NB4 (cell line): ENCODE measurements at regions not wholly inside any gene's neighbourhood (a gene's known extent, or its start where the extent isn't known, plus 50 kb on each side); places are given as distances from the start of the nearest gene placed in this dataset.

Source experiments
- DNase-seq: peaks from one replicate; pipeline ENCODE4 v3.0.0; 2010; ENCODE audit warnings: low read depth
- H3K4me3 ChIP-seq: one replicate; pipeline ENCODE4 v1.5.1; 2011; ENCODE audit warnings: mild to moderate bottlenecking, low read depth, low read length, moderate library complexity
- CTCF ChIP-seq: IDR thresholded peaks from one replicate; pipeline ENCODE4 v1.5.1; 2012; ENCODE audit warnings: low read depth, low read length
- MAX ChIP-seq: IDR thresholded peaks from 2 replicates; pipeline ENCODE4 v1.6.1; 2011; ENCODE audit warnings: low read depth, low read length
- MYC ChIP-seq: IDR thresholded peaks from 2 replicates; pipeline ENCODE4 v1.6.1; 2011; ENCODE audit warnings: low read depth, low read length
- POLR2A ChIP-seq: IDR thresholded peaks from 2 replicates; pipeline ENCODE4 v1.6.1; 2011; ENCODE audit warnings: mild to moderate bottlenecking; ENCODE audit not compliant: insufficient read length; ENCODE audit errors: extremely low read depth

- no peak overlapping the region for H3K4me3 ChIP-seq
- no peak for DNase-seq
- no peak for TF ChIP-seq MYC
- TF ChIP-seq CTCF = no peak
- TF ChIP-seq POLR2A = no peak
- TF ChIP-seq MAX = no peak
Observed at GRCh38 chr1:73639494-73639893, 558.5 kb downstream of the LRRIQ3 start.

- no peak for DNase-seq
- no peak for TF ChIP-seq POLR2A
- TF ChIP-seq CTCF = no peak
- no peak for TF ChIP-seq MAX
- TF ChIP-seq MYC = no peak
- no peak overlapping the region for H3K4me3 ChIP-seq
Observed at GRCh38 chr1:73637264-73637663, 560.7 kb downstream of the LRRIQ3 start.

GRCh38 chr1:73635021-73635420 is 563.0 kb downstream of the LRRIQ3 start:
- no peak for DNase-seq
- TF ChIP-seq POLR2A = no peak
- TF ChIP-seq MAX = no peak
- TF ChIP-seq CTCF = no peak
- no peak for TF ChIP-seq MYC
- no peak overlapping the region for H3K4me3 ChIP-seq

- DNase-seq = no peak
- no peak for TF ChIP-seq MYC
- TF ChIP-seq CTCF = no peak
- no peak for TF ChIP-seq POLR2A
- no peak for TF ChIP-seq MAX
- no peak overlapping the region for H3K4me3 ChIP-seq
Observed at GRCh38 chr1:73627723-73628122, 570.3 kb downstream of the LRRIQ3 start.

GRCh38 chr1:73626326-73626725 is 571.6 kb downstream of the LRRIQ3 start:
- TF ChIP-seq MAX (no peak), MYC (no peak), POLR2A (no peak), CTCF (no peak)
- DNase-seq = no peak
- H3K4me3 ChIP-seq = no peak overlapping the region

GRCh38 chr1:73623946-73624345 is 574.0 kb downstream of the LRRIQ3 start:
- no peak for TF ChIP-seq POLR2A
- no peak for TF ChIP-seq MAX
- no peak for TF ChIP-seq CTCF
- TF ChIP-seq MYC = no peak

More at GRCh38 chr1:73623946-73624345, 574.0 kb downstream of the LRRIQ3 start:
- H3K4me3 ChIP-seq = no peak overlapping the region
- DNase-seq = no peak
